Endothelial cell (in vitro differentiated cells): ENCODE measurements at regions not wholly inside any gene's neighbourhood (a gene's known extent, or its start where the extent isn't known, plus 50 kb on each side); places are given as distances from the start of the nearest gene placed in this dataset.

Experiments used
- DNase-seq: peaks from one replicate; pipeline ENCODE4 v3.0.0; 2021; ENCODE audit warnings: low spot score
- H3K27ac Mint-ChIP-seq: one replicate; pipeline ENCODE4 v1.8.0; 2021; ENCODE audit warnings: mixed read lengths, inconsistent platforms; ENCODE audit not compliant: unreplicated experiment
- H3K27me3 Mint-ChIP-seq: one replicate; pipeline ENCODE4 v1.8.0; 2021; ENCODE audit warnings: mild to moderate bottlenecking, moderate library complexity, mixed read lengths, inconsistent platforms; ENCODE audit not compliant: unreplicated experiment
- H3K36me3 Mint-ChIP-seq: one replicate; pipeline ENCODE4 v1.8.0; 2021; ENCODE audit warnings: mild to moderate bottlenecking, low read depth, mixed read lengths, inconsistent platforms; ENCODE audit not compliant: unreplicated experiment
- H3K4me1 Mint-ChIP-seq: one replicate; pipeline ENCODE4 v1.8.0; 2021; ENCODE audit warnings: mild to moderate bottlenecking, mixed read lengths, inconsistent platforms; ENCODE audit not compliant: unreplicated experiment
- H3K4me3 Mint-ChIP-seq: one replicate; pipeline ENCODE4 v1.8.0; 2021; ENCODE audit warnings: mild to moderate bottlenecking, mixed read lengths, inconsistent platforms; ENCODE audit not compliant: unreplicated experiment
- H3K9me3 Mint-ChIP-seq: one replicate; pipeline ENCODE4 v1.8.0; 2021; ENCODE audit warnings: mixed read lengths, inconsistent platforms; ENCODE audit not compliant: unreplicated experiment
- TF ChIP-seq, protein P1 (sequence below): fragments of 200-600 bp; sonication (generic); IDR thresholded peaks from one replicate; pipeline ENCODE4 v1.5.0; 2021; ENCODE audit warnings: antibody characterized with exemption; ENCODE audit not compliant: unreplicated experiment

DNA sequence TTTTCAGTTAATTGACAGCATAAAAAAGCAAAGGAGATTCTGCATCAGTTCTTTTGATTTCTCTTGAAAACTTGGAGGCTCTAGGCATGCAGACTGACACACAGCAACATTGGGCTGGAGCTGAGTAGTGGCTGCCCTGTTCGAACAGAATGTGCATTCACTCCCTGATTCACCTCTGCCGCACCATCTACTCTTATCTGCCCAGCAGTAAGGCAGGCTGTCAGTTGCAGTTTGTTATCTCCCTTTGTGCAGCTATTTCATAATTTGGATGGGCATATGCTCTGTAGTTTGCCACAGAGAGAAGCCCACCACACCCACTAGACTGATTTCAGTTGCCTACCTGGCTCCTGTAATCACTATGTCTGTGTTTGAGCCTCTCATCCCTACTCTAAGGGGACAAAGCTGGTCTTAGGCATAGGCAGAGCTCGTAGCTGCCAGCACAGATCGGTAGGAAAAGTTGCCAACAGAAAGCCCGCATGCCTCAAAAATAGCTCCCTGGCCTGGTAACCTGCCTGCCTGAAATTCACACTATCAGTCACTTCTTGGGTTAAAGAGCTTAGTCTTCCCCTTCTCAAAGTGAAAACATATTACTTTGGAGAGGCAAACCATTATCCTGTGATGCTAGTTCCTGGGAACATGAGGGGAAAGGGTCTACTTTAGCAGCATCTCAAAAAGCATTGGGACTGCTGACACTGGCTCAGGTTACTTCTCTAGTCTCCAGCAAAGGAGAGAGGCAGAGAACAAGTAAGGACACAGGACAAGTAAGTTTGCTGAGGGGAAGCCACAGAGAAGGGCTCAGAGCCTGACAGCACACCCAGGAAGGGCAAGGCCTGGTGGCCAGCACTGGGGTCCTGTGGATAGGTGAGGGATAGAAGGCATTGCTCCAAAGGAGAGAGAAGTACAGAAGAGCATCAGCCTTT lies 75.9 kb upstream of the TMEM164 start:
- DNase-seq: no peak
- no peak overlapping the region for H3K4me3 Mint-ChIP-seq
- H3K9me3 Mint-ChIP-seq: no peaks in the 10 kb centered on the region
- no peaks in the 10 kb centered on the region for H3K36me3 Mint-ChIP-seq
- H3K4me1 Mint-ChIP-seq: no peaks in the 10 kb centered on the region
- TF ChIP-seq, protein P1, sequence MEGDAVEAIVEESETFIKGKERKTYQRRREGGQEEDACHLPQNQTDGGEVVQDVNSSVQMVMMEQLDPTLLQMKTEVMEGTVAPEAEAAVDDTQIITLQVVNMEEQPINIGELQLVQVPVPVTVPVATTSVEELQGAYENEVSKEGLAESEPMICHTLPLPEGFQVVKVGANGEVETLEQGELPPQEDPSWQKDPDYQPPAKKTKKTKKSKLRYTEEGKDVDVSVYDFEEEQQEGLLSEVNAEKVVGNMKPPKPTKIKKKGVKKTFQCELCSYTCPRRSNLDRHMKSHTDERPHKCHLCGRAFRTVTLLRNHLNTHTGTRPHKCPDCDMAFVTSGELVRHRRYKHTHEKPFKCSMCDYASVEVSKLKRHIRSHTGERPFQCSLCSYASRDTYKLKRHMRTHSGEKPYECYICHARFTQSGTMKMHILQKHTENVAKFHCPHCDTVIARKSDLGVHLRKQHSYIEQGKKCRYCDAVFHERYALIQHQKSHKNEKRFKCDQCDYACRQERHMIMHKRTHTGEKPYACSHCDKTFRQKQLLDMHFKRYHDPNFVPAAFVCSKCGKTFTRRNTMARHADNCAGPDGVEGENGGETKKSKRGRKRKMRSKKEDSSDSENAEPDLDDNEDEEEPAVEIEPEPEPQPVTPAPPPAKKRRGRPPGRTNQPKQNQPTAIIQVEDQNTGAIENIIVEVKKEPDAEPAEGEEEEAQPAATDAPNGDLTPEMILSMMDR: no peak
- no peak overlapping the region for H3K27ac Mint-ChIP-seq
- H3K27me3 Mint-ChIP-seq: no peaks in the 10 kb centered on the region

DNA sequence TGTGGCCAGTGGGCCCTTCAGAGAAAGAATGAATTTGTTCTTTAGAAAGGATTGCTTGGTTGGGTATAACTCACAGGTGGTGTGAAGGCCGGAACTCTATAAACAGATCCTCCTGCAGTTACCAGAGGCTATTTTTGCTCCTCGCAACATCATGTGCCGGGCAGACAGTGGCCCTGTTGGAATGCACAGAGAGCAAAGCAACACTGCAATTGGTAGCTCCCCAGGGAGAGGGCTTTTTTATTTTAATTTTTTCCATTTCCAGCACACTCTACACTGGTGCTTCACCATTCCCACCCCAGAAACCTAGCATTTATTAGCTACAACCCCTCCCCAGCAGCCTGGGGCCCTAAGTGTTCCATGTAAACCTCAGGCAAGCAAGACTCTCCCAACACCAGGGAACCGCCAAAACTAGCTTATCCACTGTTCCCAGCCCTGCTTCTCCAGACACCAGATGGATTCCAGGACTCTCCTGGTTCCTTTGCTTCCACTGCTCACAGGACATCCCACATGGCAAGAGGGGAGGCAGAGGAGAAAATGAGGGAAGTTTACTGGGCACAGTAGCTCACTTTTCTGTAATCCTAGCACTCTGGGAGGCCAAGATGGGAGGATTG lies 75.1 kb upstream of the TMEM164 start:
- TF ChIP-seq, protein P1: no peak

DNA sequence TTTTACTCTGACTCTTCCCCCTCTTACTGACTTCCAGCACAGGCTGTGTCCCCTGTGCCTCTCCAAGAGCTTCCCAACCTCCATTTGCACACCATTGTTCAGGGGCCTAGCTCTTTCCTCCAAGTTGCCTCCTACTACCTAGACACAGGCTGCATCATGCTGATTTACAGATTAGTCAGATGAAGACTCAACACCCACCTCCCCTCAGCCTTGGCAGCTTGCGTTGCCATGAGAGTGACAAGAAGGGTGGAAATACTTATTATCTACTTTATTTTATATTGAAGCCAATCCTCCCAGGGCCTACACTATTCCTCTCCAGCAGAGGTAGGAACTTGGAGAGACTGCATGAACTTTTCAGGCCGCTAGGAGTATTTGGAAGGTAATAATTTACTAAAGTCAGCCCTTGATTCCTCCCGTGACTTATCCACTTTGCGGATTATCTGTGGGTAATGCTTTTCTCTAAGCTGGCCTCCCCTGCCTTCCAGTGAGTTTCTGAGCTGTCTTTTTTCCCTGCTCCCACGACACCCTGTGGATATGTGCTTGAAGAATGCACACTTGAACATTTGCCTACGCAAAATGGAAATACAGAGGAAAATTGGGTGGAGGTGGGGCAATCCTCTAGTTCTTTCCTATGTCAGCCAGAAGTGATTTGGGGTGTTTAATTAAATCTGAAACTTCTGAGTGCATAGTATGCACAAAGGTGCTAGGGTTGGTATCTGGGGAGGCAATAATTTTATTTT lies 74.1 kb upstream of the TMEM164 start:
- peaks cover 3% of the 10 kb centered on the region for H3K4me1 Mint-ChIP-seq
- DNase-seq: no peak
- no peaks in the 10 kb centered on the region for H3K9me3 Mint-ChIP-seq
- H3K4me3 Mint-ChIP-seq: no peak overlapping the region
- no peaks in the 10 kb centered on the region for H3K36me3 Mint-ChIP-seq
- TF ChIP-seq, protein P1: no peak
- H3K27ac Mint-ChIP-seq: no peak overlapping the region
- no peaks in the 10 kb centered on the region for H3K27me3 Mint-ChIP-seq

More for the DNA sequence above, 75.1 kb upstream of the TMEM164 start:
- H3K36me3 Mint-ChIP-seq: no peaks in the 10 kb centered on the region
- no peaks in the 10 kb centered on the region for H3K9me3 Mint-ChIP-seq
- H3K27me3 Mint-ChIP-seq: no peaks in the 10 kb centered on the region
- no peak for DNase-seq
- H3K27ac Mint-ChIP-seq: no peak overlapping the region
- H3K4me1 Mint-ChIP-seq: no peaks in the 10 kb centered on the region
- H3K4me3 Mint-ChIP-seq: no peak overlapping the region

DNA sequence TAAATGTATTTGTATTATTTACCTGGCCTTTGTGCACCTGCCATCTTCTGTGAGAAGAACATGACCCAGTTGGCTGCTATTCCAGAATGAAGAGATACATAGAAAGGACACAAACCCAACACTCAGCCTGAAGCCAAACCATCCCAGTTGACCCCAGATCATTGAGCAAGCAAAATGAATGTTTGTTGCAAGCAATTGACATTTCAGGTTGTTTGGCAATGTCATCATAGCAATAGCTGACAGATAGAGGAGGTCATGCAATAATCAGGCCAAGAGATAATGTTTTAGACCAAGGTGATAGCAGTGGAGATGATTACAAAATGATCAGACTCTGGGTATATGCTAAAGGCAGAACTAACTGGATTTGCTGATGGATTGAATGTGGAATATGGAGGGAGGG lies 71.2 kb upstream of the TMEM164 start:
- no peak for DNase-seq
- no peak overlapping the region for H3K4me3 Mint-ChIP-seq
- no peaks in the 10 kb centered on the region for H3K9me3 Mint-ChIP-seq
- no peak overlapping the region for H3K27ac Mint-ChIP-seq
- H3K4me1 Mint-ChIP-seq: peaks cover 5% of the 10 kb centered on the region
- no peaks in the 10 kb centered on the region for H3K36me3 Mint-ChIP-seq
- TF ChIP-seq, protein P1: no peak
- no peaks in the 10 kb centered on the region for H3K27me3 Mint-ChIP-seq
